GM23338 (cell line): ENCODE measurements at regions not wholly inside any gene's neighbourhood (a gene's known extent, or its start where the extent isn't known, plus 50 kb on each side); places are given as distances from the start of the nearest gene placed in this dataset.

Source experiments
- ATAC-seq: fragments of 200-7000 bp; cut with Tn5 transposase; 3 replicates; pipeline ENCODE4 v1.9.1; 2020
- DNase-seq: peaks from one replicate; pipeline ENCODE4 v3.0.0-alpha.2; 2015; ENCODE audit warnings: low spot score
- H2AFZ ChIP-seq: fragments of 200-600 bp; sonication (generic); 2 replicates; pipeline ENCODE4 v1.8.0; 2016; ENCODE audit warnings: antibody characterized with exemption, mild to moderate bottlenecking, moderate library complexity
- H3F3A ChIP-seq: fragments of 200-600 bp; sonication (generic); replicated peaks from 2 replicates; pipeline ENCODE4 v1.8.0; 2017; ENCODE audit warnings: antibody characterized with exemption, mixed run types, low read depth
- H3K27ac ChIP-seq: fragments of 200-600 bp; sonication (generic); 2 replicates; pipeline ENCODE4 v1.6.1; 2016; ENCODE audit warnings: low read depth
- H3K27me3 ChIP-seq: fragments of 200-600 bp; sonication (generic); 2 replicates; pipeline ENCODE4 v1.8.0; 2016; ENCODE audit warnings: mild to moderate bottlenecking, mixed run types, moderate library complexity; ENCODE audit not compliant: insufficient read depth
- H3K36me3 ChIP-seq: fragments of 200-600 bp; sonication (generic); 2 replicates; pipeline ENCODE4 v1.8.0; 2016; ENCODE audit warnings: mild to moderate bottlenecking; ENCODE audit not compliant: insufficient read depth
- H3K4me1 ChIP-seq: fragments of 200-600 bp; sonication (generic); 2 replicates; pipeline ENCODE4 v1.8.0; 2016; ENCODE audit warnings: mild to moderate bottlenecking, moderate library complexity; ENCODE audit not compliant: insufficient read depth
- H3K4me2 ChIP-seq: fragments of 200-600 bp; sonication (generic); 2 replicates; pipeline ENCODE4 v1.7.1; 2017; ENCODE audit warnings: mixed run types
- H3K4me3 ChIP-seq: fragments of 200-600 bp; sonication (generic); 2 replicates; pipeline ENCODE4 v1.6.1; 2016; ENCODE audit warnings: mixed run types
- H3K79me2 ChIP-seq: fragments of 200-600 bp; sonication (generic); replicated peaks from 2 replicates; pipeline ENCODE4 v1.8.0; 2017; ENCODE audit warnings: mild to moderate bottlenecking; ENCODE audit not compliant: insufficient read depth
- H3K9me2 ChIP-seq: fragments of 200-600 bp; sonication (generic); 2 replicates; pipeline ENCODE4 v1.8.0; 2017; ENCODE audit not compliant: insufficient read depth
- H4K20me1 ChIP-seq: fragments of 200-600 bp; sonication (generic); replicated peaks from 2 replicates; pipeline ENCODE4 v1.8.0; 2017; ENCODE audit warnings: mild to moderate bottlenecking; ENCODE audit not compliant: insufficient read depth
- H3K27ac Mint-ChIP-seq: 2 replicates; pipeline ENCODE4 v1.8.0; 2020; ENCODE audit warnings: inconsistent platforms, mild to moderate bottlenecking, moderate library complexity, mixed read lengths
- H3K27me3 Mint-ChIP-seq: 3 replicates; pipeline ENCODE4 v1.8.0; 2022; ENCODE audit warnings: low read depth, mild to moderate bottlenecking, moderate library complexity, mixed read lengths, inconsistent platforms; ENCODE audit not compliant: insufficient read depth, poor library complexity
- H3K36me3 Mint-ChIP-seq: 3 replicates; pipeline ENCODE4 v1.8.0; 2021; ENCODE audit warnings: low read depth, mild to moderate bottlenecking, inconsistent platforms, moderate library complexity, mixed read lengths
- H3K4me1 Mint-ChIP-seq: 3 replicates; pipeline ENCODE4 v1.8.0; 2020; ENCODE audit warnings: mild to moderate bottlenecking, inconsistent platforms, mixed read lengths
- H3K4me3 Mint-ChIP-seq: 3 replicates; pipeline ENCODE4 v1.8.0; 2021; ENCODE audit warnings: moderate library complexity, mild to moderate bottlenecking, inconsistent platforms, mixed read lengths
- H3K9me3 Mint-ChIP-seq: 3 replicates; pipeline ENCODE4 v1.8.0; 2020; ENCODE audit warnings: moderate library complexity, mild to moderate bottlenecking, inconsistent platforms, mixed read lengths
- EZH2 ChIP-seq: fragments of 200-600 bp; sonication (generic); IDR thresholded peaks from one replicate; pipeline ENCODE4 v1.8.0; 2017; ENCODE audit warnings: antibody characterized with exemption, mild to moderate bottlenecking, low read depth; ENCODE audit not compliant: unreplicated experiment
- EZH2phosphoT487 ChIP-seq: fragments of 200-600 bp; sonication (generic); IDR thresholded peaks from one replicate; pipeline ENCODE4 v1.8.1; 2018; ENCODE audit warnings: antibody characterized with exemption; ENCODE audit not compliant: unreplicated experiment
- NANOG ChIP-seq: IDR thresholded peaks from 2 replicates; pipeline ENCODE4 v1.6.1; 2016; ENCODE audit warnings: antibody characterized with exemption, borderline replicate concordance
- TF ChIP-seq, protein P1 (sequence below): IDR thresholded peaks from 2 replicates; pipeline ENCODE4 v1.6.1; 2016; ENCODE audit warnings: antibody characterized with exemption
- TF ChIP-seq, protein P2 (sequence below): fragments of 250-450 bp; sonication (Bioruptor Pico); IDR thresholded peaks from 2 replicates; pipeline ENCODE4 v1.5.0; 2020; ENCODE audit warnings: mild to moderate bottlenecking, moderate library complexity
- TF ChIP-seq, protein P3 (sequence below), 2 experiments: fragments of 200-600 bp in 1 of 2; sonication (generic) in 1 of 2; conservative IDR thresholded peaks; 2 replicates each; pipeline versions ENCODE4 v1.5.1 to v1.6.1; 2016 to 2017; ENCODE audit warnings: antibody characterized with exemption in 2 of 2, low read depth in 2 of 2, mild to moderate bottlenecking in 2 of 2, moderate library complexity in 1 of 2
- TF ChIP-seq, protein P4 (sequence below): IDR thresholded peaks from one replicate; pipeline ENCODE4 v1.6.1; 2018; ENCODE audit warnings: antibody characterized with exemption; ENCODE audit not compliant: unreplicated experiment

DNA sequence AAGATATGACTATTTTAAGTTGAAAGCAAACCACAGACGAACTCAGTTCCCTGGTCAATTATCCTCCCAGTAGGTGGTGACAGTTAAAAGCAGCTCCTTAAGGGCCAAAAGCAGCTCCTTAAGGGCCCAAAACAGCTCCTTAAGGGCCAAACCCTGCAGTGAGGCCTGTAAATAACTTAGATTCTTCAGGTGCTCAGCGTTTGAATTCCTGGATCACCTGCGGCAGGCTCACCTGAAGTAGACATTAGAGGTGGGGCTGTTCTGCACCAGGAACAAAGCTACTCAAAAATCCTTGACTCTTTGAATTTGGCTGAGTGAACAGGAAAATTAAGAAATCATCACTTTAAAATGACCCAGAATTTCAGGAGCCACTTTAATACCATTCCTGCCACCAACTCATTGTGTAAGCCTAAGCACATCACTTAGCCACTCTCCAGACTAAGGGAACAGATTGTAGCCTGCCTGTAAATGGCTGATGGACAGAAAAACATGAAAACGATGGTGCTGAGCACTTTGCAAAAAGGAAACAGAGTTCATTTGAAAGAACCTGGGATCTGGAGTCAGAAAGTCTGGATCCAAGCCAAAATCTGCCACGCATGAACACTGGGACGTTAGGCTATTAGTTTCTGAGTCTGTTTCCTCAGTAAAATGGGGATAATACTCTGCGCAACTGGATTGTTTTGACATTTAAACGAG lies 126.9 kb downstream of the LRIG2 start:
- TF ChIP-seq EZH2phosphoT487 (no peak), EZH2 (no peak), NANOG (0 out of 2 replicates have a peak, but pooled peaks have one; percentile 16)
- TF ChIP-seq, protein P1, sequence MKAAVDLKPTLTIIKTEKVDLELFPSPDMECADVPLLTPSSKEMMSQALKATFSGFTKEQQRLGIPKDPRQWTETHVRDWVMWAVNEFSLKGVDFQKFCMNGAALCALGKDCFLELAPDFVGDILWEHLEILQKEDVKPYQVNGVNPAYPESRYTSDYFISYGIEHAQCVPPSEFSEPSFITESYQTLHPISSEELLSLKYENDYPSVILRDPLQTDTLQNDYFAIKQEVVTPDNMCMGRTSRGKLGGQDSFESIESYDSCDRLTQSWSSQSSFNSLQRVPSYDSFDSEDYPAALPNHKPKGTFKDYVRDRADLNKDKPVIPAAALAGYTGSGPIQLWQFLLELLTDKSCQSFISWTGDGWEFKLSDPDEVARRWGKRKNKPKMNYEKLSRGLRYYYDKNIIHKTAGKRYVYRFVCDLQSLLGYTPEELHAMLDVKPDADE: no peak
- TF ChIP-seq, protein P2, sequence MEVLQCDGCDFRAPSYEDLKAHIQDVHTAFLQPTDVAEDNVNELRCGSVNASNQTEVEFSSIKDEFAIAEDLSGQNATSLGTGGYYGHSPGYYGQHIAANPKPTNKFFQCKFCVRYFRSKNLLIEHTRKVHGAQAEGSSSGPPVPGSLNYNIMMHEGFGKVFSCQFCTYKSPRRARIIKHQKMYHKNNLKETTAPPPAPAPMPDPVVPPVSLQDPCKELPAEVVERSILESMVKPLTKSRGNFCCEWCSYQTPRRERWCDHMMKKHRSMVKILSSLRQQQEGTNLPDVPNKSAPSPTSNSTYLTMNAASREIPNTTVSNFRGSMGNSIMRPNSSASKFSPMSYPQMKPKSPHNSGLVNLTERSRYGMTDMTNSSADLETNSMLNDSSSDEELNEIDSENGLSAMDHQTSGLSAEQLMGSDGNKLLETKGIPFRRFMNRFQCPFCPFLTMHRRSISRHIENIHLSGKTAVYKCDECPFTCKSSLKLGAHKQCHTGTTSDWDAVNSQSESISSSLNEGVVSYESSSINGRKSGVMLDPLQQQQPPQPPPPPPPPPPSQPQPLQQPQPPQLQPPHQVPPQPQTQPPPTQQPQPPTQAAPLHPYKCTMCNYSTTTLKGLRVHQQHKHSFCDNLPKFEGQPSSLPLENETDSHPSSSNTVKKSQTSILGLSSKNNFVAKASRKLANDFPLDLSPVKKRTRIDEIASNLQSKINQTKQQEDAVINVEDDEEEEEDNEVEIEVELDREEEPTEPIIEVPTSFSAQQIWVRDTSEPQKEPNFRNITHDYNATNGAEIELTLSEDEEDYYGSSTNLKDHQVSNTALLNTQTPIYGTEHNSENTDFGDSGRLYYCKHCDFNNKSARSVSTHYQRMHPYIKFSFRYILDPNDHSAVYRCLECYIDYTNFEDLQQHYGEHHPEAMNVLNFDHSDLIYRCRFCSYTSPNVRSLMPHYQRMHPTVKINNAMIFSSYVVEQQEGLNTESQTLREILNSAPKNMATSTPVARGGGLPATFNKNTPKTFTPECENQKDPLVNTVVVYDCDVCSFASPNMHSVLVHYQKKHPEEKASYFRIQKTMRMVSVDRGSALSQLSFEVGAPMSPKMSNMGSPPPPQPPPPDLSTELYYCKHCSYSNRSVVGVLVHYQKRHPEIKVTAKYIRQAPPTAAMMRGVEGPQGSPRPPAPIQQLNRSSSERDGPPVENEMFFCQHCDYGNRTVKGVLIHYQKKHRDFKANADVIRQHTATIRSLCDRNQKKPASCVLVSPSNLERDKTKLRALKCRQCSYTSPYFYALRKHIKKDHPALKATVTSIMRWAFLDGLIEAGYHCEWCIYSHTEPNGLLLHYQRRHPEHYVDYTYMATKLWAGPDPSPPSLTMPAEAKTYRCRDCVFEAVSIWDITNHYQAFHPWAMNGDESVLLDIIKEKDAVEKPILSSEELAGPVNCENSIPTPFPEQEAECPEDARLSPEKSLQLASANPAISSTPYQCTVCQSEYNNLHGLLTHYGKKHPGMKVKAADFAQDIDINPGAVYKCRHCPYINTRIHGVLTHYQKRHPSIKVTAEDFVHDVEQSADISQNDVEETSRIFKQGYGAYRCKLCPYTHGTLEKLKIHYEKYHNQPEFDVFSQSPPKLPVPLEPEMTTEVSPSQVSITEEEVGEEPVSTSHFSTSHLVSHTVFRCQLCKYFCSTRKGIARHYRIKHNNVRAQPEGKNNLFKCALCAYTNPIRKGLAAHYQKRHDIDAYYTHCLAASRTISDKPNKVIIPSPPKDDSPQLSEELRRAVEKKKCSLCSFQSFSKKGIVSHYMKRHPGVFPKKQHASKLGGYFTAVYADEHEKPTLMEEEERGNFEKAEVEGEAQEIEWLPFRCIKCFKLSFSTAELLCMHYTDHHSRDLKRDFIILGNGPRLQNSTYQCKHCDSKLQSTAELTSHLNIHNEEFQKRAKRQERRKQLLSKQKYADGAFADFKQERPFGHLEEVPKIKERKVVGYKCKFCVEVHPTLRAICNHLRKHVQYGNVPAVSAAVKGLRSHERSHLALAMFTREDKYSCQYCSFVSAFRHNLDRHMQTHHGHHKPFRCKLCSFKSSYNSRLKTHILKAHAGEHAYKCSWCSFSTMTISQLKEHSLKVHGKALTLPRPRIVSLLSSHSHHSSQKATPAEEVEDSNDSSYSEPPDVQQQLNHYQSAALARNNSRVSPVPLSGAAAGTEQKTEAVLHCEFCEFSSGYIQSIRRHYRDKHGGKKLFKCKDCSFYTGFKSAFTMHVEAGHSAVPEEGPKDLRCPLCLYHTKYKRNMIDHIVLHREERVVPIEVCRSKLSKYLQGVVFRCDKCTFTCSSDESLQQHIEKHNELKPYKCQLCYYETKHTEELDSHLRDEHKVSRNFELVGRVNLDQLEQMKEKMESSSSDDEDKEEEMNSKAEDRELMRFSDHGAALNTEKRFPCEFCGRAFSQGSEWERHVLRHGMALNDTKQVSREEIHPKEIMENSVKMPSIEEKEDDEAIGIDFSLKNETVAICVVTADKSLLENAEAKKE: 0 out of 2 replicates have a peak, but pooled peaks have one; percentile 32
- TF ChIP-seq, protein P3, sequence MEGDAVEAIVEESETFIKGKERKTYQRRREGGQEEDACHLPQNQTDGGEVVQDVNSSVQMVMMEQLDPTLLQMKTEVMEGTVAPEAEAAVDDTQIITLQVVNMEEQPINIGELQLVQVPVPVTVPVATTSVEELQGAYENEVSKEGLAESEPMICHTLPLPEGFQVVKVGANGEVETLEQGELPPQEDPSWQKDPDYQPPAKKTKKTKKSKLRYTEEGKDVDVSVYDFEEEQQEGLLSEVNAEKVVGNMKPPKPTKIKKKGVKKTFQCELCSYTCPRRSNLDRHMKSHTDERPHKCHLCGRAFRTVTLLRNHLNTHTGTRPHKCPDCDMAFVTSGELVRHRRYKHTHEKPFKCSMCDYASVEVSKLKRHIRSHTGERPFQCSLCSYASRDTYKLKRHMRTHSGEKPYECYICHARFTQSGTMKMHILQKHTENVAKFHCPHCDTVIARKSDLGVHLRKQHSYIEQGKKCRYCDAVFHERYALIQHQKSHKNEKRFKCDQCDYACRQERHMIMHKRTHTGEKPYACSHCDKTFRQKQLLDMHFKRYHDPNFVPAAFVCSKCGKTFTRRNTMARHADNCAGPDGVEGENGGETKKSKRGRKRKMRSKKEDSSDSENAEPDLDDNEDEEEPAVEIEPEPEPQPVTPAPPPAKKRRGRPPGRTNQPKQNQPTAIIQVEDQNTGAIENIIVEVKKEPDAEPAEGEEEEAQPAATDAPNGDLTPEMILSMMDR (conservative IDR thresholded peaks at IDR 0.05; ENCODE audit: low read depth in 2 of 2): no peak
- TF ChIP-seq, protein P4, sequence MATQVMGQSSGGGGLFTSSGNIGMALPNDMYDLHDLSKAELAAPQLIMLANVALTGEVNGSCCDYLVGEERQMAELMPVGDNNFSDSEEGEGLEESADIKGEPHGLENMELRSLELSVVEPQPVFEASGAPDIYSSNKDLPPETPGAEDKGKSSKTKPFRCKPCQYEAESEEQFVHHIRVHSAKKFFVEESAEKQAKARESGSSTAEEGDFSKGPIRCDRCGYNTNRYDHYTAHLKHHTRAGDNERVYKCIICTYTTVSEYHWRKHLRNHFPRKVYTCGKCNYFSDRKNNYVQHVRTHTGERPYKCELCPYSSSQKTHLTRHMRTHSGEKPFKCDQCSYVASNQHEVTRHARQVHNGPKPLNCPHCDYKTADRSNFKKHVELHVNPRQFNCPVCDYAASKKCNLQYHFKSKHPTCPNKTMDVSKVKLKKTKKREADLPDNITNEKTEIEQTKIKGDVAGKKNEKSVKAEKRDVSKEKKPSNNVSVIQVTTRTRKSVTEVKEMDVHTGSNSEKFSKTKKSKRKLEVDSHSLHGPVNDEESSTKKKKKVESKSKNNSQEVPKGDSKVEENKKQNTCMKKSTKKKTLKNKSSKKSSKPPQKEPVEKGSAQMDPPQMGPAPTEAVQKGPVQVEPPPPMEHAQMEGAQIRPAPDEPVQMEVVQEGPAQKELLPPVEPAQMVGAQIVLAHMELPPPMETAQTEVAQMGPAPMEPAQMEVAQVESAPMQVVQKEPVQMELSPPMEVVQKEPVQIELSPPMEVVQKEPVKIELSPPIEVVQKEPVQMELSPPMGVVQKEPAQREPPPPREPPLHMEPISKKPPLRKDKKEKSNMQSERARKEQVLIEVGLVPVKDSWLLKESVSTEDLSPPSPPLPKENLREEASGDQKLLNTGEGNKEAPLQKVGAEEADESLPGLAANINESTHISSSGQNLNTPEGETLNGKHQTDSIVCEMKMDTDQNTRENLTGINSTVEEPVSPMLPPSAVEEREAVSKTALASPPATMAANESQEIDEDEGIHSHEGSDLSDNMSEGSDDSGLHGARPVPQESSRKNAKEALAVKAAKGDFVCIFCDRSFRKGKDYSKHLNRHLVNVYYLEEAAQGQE: no peak
- 0 out of 2 replicates have a peak overlapping the region, but pooled peaks have one; percentile 12 for H3K4me2 ChIP-seq
- no peaks in the 10 kb centered on the region for H3K79me2 ChIP-seq
- Mint-ChIP-seq H3K9me3 (no peaks in the 10 kb centered on the region), H3K27ac (no peak overlapping the region), H3K4me1 (peaks cover 39% of the 10 kb centered on the region), H3K4me3 (no peak overlapping the region), H3K36me3 (no peaks in the 10 kb centered on the region), H3K27me3 (peaks cover 1% of the 10 kb centered on the region)
- H2AFZ ChIP-seq: no peak overlapping the region
- no peaks in the 10 kb centered on the region for H4K20me1 ChIP-seq
- H3F3A ChIP-seq: no peaks in the 10 kb centered on the region
- no peak overlapping the region for H3K4me3 ChIP-seq
- H3K4me1 ChIP-seq: peaks cover 15% of the 10 kb centered on the region
- no peaks in the 10 kb centered on the region for H3K27me3 ChIP-seq
- H3K9me2 ChIP-seq: no peaks in the 10 kb centered on the region
- peak; percentile 89 for ATAC-seq
- peak; percentile 80 for DNase-seq
- no peaks in the 10 kb centered on the region for H3K36me3 ChIP-seq
- peak overlapping the region; percentile 35 for H3K27ac ChIP-seq
